ENCODE measurements at regions not wholly inside any gene's neighbourhood (a gene's known extent, or its start where the extent isn't known, plus 50 kb on each side); places are given as distances from the start of the nearest gene placed in this dataset.

DNA sequence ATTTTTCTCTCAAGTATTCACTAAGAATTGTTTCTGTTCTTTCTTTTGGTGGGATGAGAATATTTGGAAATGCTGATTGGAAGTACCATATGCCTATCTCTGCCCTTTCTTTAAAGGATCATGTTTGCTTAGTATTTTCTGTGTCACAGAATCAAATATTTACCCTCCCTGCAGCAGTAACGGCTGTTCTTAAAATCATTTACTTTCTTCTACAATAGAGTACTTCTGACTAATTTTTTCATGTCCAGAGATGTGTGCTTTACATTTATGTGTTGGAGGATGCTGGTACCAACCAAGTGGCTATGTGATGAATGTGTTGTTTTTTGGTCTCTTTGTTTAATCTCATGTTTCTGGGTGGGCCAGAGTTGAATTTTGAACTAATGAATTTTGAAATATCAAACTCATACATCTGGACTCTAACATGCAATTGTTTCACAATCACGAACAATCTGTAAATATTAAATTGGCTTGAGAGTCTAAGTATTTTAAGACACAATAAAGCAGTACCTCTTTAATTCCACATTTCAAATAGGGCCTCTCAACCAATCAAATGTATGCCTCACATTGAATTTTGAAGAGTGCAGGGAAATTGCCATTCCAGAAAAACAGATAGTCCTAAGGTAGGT is 59.4 kb upstream of the ARSJ start:
- no peak for TF ChIP-seq CTCF (IDR thresholded peaks at IDR 0.05)
- TF ChIP-seq POLR2A (IDR thresholded peaks at IDR 0.05): no peak

Data from esophagus squamous epithelium (tissue), 4 donors.